Liver (tissue), 8 donors: ENCODE measurements at regions not wholly inside any gene's neighbourhood (a gene's known extent, or its start where the extent isn't known, plus 50 kb on each side); places are given as distances from the start of the nearest gene placed in this dataset.

ENCODE experiments used
- DNase-seq: peaks from one replicate; pipeline ENCODE4 v3.0.0-alpha.2; 2017; ENCODE audit warnings: low spot score
- H3K27ac ChIP-seq, 2 donors: one replicate each; pipeline ENCODE4 v1.7.0; 2013; ENCODE audit warnings: inconsistent platforms in 2 of 2, low read length in 2 of 2, control low read depth in 1 of 2, low read depth in 1 of 2, mild to moderate bottlenecking in 1 of 2
- H3K27me3 ChIP-seq, 4 donors: one replicate each; pipeline versions ENCODE4 v1.6.1 to v1.7.0; 2013; ENCODE audit warnings: low read length in 3 of 4, inconsistent platforms in 1 of 4, mild to moderate bottlenecking in 1 of 4, moderate library complexity in 1 of 4; ENCODE audit not compliant: control insufficient read depth in 4 of 4, insufficient read depth in 4 of 4
- H3K36me3 ChIP-seq, 4 donors: one replicate each; pipeline versions ENCODE4 v1.6.1 to v1.7.0; 2013; ENCODE audit warnings: low read length in 3 of 4, mild to moderate bottlenecking in 3 of 4, low read depth in 1 of 4, moderate library complexity in 1 of 4; ENCODE audit not compliant: control insufficient read depth in 4 of 4, insufficient read depth in 3 of 4
- H3K4me1 ChIP-seq, 4 donors: one replicate each; pipeline versions ENCODE4 v1.6.1 to v1.7.0; 2013; ENCODE audit warnings: low read length in 3 of 4, mild to moderate bottlenecking in 3 of 4, moderate library complexity in 1 of 4; ENCODE audit not compliant: control insufficient read depth in 4 of 4, insufficient read depth in 4 of 4
- H3K4me3 ChIP-seq, 3 donors: one replicate each; pipeline versions ENCODE4 v1.6.1 to v1.7.0; 2013; ENCODE audit warnings: low read length in 3 of 3, control low read depth in 1 of 3, low read depth in 1 of 3, mild to moderate bottlenecking in 1 of 3
- H3K9ac ChIP-seq, 2 donors: one replicate each; pipeline ENCODE4 v1.7.0; 2013; ENCODE audit warnings: low read length in 2 of 2, mild to moderate bottlenecking in 2 of 2, moderate library complexity in 2 of 2, control low read depth in 1 of 2, low read depth in 1 of 2
- H3K9me3 ChIP-seq, 4 donors: one replicate each; pipeline versions ENCODE4 v1.6.1 to v1.7.0; 2013; ENCODE audit warnings: low read length in 3 of 4; ENCODE audit not compliant: control insufficient read depth in 4 of 4
- CTCF ChIP-seq: fragments of 150-350 bp; IDR thresholded peaks from 2 replicates; pipeline ENCODE4 v1.5.1; 2017; ENCODE audit warnings: improper control_type of control experiment, low read depth, low read length; ENCODE audit not compliant: missing input control
- EGR1 ChIP-seq, 2 donors: IDR thresholded peaks; 2 replicates each; pipeline ENCODE4 v1.6.1; 2016 to 2018; ENCODE audit warnings: antibody characterized with exemption in 2 of 2, low read depth in 2 of 2
- FOXA1 ChIP-seq: IDR thresholded peaks from 2 replicates; pipeline ENCODE4 v1.6.1; 2016; ENCODE audit warnings: antibody characterized with exemption
- FOXA2 ChIP-seq: IDR thresholded peaks from 2 replicates; pipeline ENCODE4 v1.6.1; 2016; ENCODE audit warnings: antibody characterized with exemption
- GABPA ChIP-seq, 2 donors: IDR thresholded peaks in 1 of 2; conservative IDR thresholded peaks in 1 of 2; 2 replicates each; pipeline ENCODE4 v1.6.1; 2016; ENCODE audit warnings: antibody characterized with exemption in 2 of 2, mild to moderate bottlenecking in 1 of 2, moderate library complexity in 1 of 2
- HNF4A ChIP-seq, 2 donors: conservative IDR thresholded peaks; 2 replicates each; pipeline ENCODE4 v1.6.1; 2016; ENCODE audit warnings: antibody characterized with exemption in 2 of 2, mild to moderate bottlenecking in 2 of 2
- HNF4G ChIP-seq: IDR thresholded peaks from 2 replicates; pipeline ENCODE4 v1.6.1; 2016; ENCODE audit warnings: antibody characterized with exemption
- JUND ChIP-seq, 2 donors: IDR thresholded peaks; 2 replicates each; pipeline ENCODE4 v1.6.1; 2016; ENCODE audit warnings: antibody characterized with exemption in 2 of 2
- MAX ChIP-seq: IDR thresholded peaks from 2 replicates; pipeline ENCODE4 v1.6.1; 2016; ENCODE audit warnings: antibody characterized with exemption
- NR2F2 ChIP-seq: IDR thresholded peaks from 2 replicates; pipeline ENCODE4 v1.6.1; 2016; ENCODE audit warnings: antibody characterized with exemption
- RAD21 ChIP-seq, 2 donors: IDR thresholded peaks; 2 replicates each; pipeline ENCODE4 v1.6.1; 2016; ENCODE audit warnings: antibody characterized with exemption in 2 of 2, mild to moderate bottlenecking in 2 of 2
- REST ChIP-seq: IDR thresholded peaks from 2 replicates; pipeline ENCODE4 v1.6.1; 2016; ENCODE audit warnings: antibody characterized with exemption, mild to moderate bottlenecking
- RXRA ChIP-seq, 2 donors: IDR thresholded peaks; 2 replicates each; pipeline ENCODE4 v1.6.1; 2017 to 2018; ENCODE audit warnings: antibody characterized with exemption in 2 of 2, mild to moderate bottlenecking in 1 of 2
- SP1 ChIP-seq: IDR thresholded peaks from 2 replicates; pipeline ENCODE4 v1.6.1; 2018; ENCODE audit warnings: antibody characterized with exemption, mild to moderate bottlenecking
- TAF1 ChIP-seq: conservative IDR thresholded peaks from 2 replicates; pipeline ENCODE4 v1.6.1; 2016; ENCODE audit warnings: antibody characterized with exemption, mild to moderate bottlenecking
- YY1 ChIP-seq: IDR thresholded peaks from 2 replicates; pipeline ENCODE4 v1.6.1; 2016; ENCODE audit warnings: antibody characterized with exemption, mild to moderate bottlenecking
- WGBS: extraction: QIAGEN DNeasy Blood & Tissue Kit; methylation state at CpG from one replicate; pipeline ENCODE4 v1.1.7; 2013; 5-methylcytosine and 5-hydroxymethylcytosine counted together
- TF ChIP-seq, protein P1 (sequence below): IDR thresholded peaks from 2 replicates; pipeline ENCODE4 v1.6.1; 2016; ENCODE audit warnings: antibody characterized with exemption
- TF ChIP-seq, protein P2 (sequence below): IDR thresholded peaks from 2 replicates; pipeline ENCODE4 v1.6.1; 2016; ENCODE audit warnings: antibody characterized with exemption
- donor health status: healthy.
- donor health status: healthy.
- donor health status: healthy.
- donor health status: healthy.
- donor health status: healthy.

DNA sequence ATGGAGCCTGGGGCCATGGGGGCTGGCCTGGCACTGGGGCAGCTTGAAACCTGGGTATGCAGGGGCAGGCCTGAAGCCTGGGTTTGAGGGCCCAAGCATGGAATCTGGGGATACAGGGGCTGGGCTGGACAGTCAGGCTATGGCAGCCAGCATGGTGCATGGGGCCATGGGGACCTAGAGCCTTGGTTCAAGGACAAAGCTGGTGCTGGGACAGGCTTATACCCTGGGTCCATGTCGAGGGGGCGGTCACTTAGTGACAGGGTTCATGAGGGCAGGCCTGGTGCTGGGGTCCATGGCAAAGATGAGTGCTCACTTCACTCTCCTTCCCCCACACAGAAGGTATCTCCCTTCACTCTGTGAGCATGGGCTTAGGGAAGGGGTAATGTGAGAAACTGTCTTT is 116.2 kb downstream of the BBS10 start:
- no peak overlapping the region for H3K9ac ChIP-seq
- 95% methylated on average over 2 of the region's 2 CpGs for WGBS
- no peak overlapping the region for H3K27ac ChIP-seq
- H3K4me3 ChIP-seq = no peak overlapping the region
- H3K4me1 ChIP-seq = no peaks in the 10 kb centered on the region
- DNase-seq = no peak
- H3K36me3 ChIP-seq = no peaks in the 10 kb centered on the region
- H3K9me3 ChIP-seq = no peaks in the 10 kb centered on the region
- H3K27me3 ChIP-seq = no peaks in the 10 kb centered on the region
- TF ChIP-seq HNF4G = no peak

- DNase-seq = no peak
- Histone ChIP-seq H3K9me3 (no peaks in the 10 kb centered on the region), H3K27ac (no peak overlapping the region), H3K4me1 (no peaks in the 10 kb centered on the region), H3K9ac (no peak overlapping the region), H3K4me3 (no peak overlapping the region), H3K27me3 (no peaks in the 10 kb centered on the region), H3K36me3 (no peaks in the 10 kb centered on the region)
- WGBS = 95% methylated on average over 1 of the region's 1 CpG
- TF ChIP-seq TAF1 (no peak), RXRA (IDR thresholded peaks at IDR 0.05) (no peak), MAX (no peak), CTCF (no peak), SP1 (no peak), HNF4G (no peak), FOXA2 (no peak), FOXA1 (no peak)
- TF ChIP-seq, protein P1, sequence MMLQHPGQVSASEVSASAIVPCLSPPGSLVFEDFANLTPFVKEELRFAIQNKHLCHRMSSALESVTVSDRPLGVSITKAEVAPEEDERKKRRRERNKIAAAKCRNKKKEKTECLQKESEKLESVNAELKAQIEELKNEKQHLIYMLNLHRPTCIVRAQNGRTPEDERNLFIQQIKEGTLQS = no peak
These were observed 121.3 kb downstream of the BBS10 start for GRCh38 chr12:76226956-76227355.

GRCh38 chr12:76226397-76226796 is 121.8 kb downstream of the BBS10 start:
- DNase-seq = no peak
- Histone ChIP-seq H3K36me3 (no peaks in the 10 kb centered on the region), H3K4me1 (no peaks in the 10 kb centered on the region), H3K27ac (no peak overlapping the region), H3K4me3 (no peak overlapping the region), H3K9me3 (no peaks in the 10 kb centered on the region), H3K9ac (no peak overlapping the region), H3K27me3 (no peaks in the 10 kb centered on the region)
- 82% methylated on average over 4 of the region's 4 CpGs for WGBS
- TF ChIP-seq REST (no peak), FOXA2 (no peak), RAD21 (IDR thresholded peaks at IDR 0.05) (no peak), TAF1 (no peak), RXRA (IDR thresholded peaks at IDR 0.05) (no peak), NR2F2 (no peak), JUND (IDR thresholded peaks at IDR 0.05) (no peak), FOXA1 (no peak), YY1 (no peak), CTCF (no peak), HNF4G (no peak), GABPA (IDR thresholded peaks at IDR 0.05 in 1 of 2, conservative IDR thresholded peaks at IDR 0.05 in 1 of 2) (no peak), SP1 (no peak), HNF4A (conservative IDR thresholded peaks at IDR 0.05) (no peak), EGR1 (IDR thresholded peaks at IDR 0.05; ENCODE audit: low read depth in 2 of 2) (no peak)
- TF ChIP-seq, protein P2, sequence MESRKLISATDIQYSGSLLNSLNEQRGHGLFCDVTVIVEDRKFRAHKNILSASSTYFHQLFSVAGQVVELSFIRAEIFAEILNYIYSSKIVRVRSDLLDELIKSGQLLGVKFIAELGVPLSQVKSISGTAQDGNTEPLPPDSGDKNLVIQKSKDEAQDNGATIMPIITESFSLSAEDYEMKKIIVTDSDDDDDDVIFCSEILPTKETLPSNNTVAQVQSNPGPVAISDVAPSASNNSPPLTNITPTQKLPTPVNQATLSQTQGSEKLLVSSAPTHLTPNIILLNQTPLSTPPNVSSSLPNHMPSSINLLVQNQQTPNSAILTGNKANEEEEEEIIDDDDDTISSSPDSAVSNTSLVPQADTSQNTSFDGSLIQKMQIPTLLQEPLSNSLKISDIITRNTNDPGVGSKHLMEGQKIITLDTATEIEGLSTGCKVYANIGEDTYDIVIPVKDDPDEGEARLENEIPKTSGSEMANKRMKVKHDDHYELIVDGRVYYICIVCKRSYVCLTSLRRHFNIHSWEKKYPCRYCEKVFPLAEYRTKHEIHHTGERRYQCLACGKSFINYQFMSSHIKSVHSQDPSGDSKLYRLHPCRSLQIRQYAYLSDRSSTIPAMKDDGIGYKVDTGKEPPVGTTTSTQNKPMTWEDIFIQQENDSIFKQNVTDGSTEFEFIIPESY = no peak
- TF ChIP-seq, protein P1 = no peak
